Body of pancreas (tissue), 4 donors: ENCODE measurements at regions not wholly inside any gene's neighbourhood (a gene's known extent, or its start where the extent isn't known, plus 50 kb on each side); places are given as distances from the start of the nearest gene placed in this dataset.

Source experiments
- ATAC-seq: fragments of 150-250 bp; one replicate; pipeline ENCODE4 v1.9.1; 2016
- DNase-seq, 4 donors: peaks; one replicate each; pipeline ENCODE4 v3.0.0-alpha.2; 2019
- H3K27ac ChIP-seq, 4 donors: fragments of 200-600 bp; sonication (generic); 1 replicate in 3 of 4; 2 replicates in 1 of 4; pipeline versions ENCODE4 v1.5.1 to v1.6.1; 2016 to 2019; ENCODE audit warnings: mild to moderate bottlenecking in 1 of 4, mixed read lengths in 1 of 4, moderate library complexity in 1 of 4
- H3K27me3 ChIP-seq, 2 donors: fragments of 200-600 bp; sonication (generic); one replicate each; pipeline ENCODE4 v1.6.0; 2016; ENCODE audit warnings: mild to moderate bottlenecking in 1 of 2
- H3K36me3 ChIP-seq, 2 donors: fragments of 200-600 bp; sonication (generic); replicated peaks in 1 of 2; 2 replicates each; pipeline ENCODE4 v1.5.1; 2016; ENCODE audit warnings: low read depth in 2 of 2; ENCODE audit not compliant: insufficient read depth in 1 of 2
- H3K4me1 ChIP-seq: fragments of 200-600 bp; sonication (generic); one replicate; pipeline ENCODE4 v1.6.0; 2016
- H3K4me3 ChIP-seq, 2 donors: fragments of 200-600 bp; sonication (generic); 1 replicate in 1 of 2; 2 replicates in 1 of 2; pipeline ENCODE4 v1.5.1; 2016 to 2019
- H3K9me3 ChIP-seq, 3 donors: fragments of 200-600 bp; sonication (generic); 1 replicate in 2 of 3; 2 replicates in 1 of 3; pipeline ENCODE4 v1.5.1; 2016
- POLR2A ChIP-seq, 3 donors: fragments of 450-650 bp; IDR thresholded peaks; one replicate each; pipeline ENCODE4 v1.6.1; 2016; ENCODE audit warnings: antibody characterized with exemption in 3 of 3, mild to moderate bottlenecking in 2 of 3
- WGBS, 2 donors: methylation state at CpG; one replicate each; pipeline ENCODE4 v1.1.5; 2017; 5-methylcytosine and 5-hydroxymethylcytosine counted together
- intact Hi-C: fragments of 100-400 bp; cut with DNase I; formaldehyde crosslinking; loops from one replicate; pipeline ENCODE4 v1.15.1; 2023
- TF ChIP-seq, protein P1 (sequence below), 7 experiments: fragments of 450-650 bp in 4 of 7; fragments of 200-600 bp in 3 of 7; sonication (generic) in 3 of 7; IDR thresholded peaks; one replicate each; pipeline ENCODE4 v1.5.1; 2016 to 2019; ENCODE audit warnings: antibody characterized with exemption in 7 of 7

DNA sequence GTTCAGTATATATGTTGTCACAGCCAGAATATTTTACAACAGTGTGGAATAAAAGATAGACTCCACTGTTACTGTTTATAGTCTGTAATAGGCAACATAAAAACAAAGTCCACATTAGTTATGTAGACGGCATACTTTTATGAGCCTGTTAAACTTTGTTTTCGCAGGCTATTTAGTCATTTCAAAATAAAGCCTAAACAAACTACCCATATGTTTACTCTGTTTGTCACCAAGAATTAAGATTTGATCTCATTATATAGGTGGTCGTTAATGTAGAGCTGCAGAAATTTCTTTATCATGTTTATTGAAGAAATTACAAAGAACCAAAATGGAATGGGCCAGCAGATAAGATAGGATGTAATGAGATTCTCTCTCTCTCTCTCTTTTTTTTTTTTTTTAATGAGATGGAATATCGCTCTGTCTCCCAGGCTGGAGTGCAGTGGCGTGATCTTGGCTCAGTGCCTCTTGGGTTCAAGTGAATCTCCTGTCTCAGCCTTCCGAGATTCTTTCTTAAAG, 943.8 kb upstream of the SOX9 start:
- intact Hi-C loops: no loop called here
- no peak overlapping the region for H3K27ac ChIP-seq
- no peaks in the 10 kb centered on the region for H3K36me3 ChIP-seq
- no peak overlapping the region for H3K4me3 ChIP-seq
- DNase-seq (no peak), ATAC-seq (no peak)
- H3K27me3 ChIP-seq: no peaks in the 10 kb centered on the region
- WGBS, 2 donors: 87 to 95% methylated on average over 6 of the region's 6 CpGs
- H3K4me1 ChIP-seq: peaks cover 7% of the 10 kb centered on the region
- TF ChIP-seq, protein P1, sequence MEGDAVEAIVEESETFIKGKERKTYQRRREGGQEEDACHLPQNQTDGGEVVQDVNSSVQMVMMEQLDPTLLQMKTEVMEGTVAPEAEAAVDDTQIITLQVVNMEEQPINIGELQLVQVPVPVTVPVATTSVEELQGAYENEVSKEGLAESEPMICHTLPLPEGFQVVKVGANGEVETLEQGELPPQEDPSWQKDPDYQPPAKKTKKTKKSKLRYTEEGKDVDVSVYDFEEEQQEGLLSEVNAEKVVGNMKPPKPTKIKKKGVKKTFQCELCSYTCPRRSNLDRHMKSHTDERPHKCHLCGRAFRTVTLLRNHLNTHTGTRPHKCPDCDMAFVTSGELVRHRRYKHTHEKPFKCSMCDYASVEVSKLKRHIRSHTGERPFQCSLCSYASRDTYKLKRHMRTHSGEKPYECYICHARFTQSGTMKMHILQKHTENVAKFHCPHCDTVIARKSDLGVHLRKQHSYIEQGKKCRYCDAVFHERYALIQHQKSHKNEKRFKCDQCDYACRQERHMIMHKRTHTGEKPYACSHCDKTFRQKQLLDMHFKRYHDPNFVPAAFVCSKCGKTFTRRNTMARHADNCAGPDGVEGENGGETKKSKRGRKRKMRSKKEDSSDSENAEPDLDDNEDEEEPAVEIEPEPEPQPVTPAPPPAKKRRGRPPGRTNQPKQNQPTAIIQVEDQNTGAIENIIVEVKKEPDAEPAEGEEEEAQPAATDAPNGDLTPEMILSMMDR (IDR thresholded peaks at IDR 0.05): no peak
- no peak for TF ChIP-seq POLR2A (IDR thresholded peaks at IDR 0.05)
- H3K9me3 ChIP-seq: no peaks in the 10 kb centered on the region

DNA sequence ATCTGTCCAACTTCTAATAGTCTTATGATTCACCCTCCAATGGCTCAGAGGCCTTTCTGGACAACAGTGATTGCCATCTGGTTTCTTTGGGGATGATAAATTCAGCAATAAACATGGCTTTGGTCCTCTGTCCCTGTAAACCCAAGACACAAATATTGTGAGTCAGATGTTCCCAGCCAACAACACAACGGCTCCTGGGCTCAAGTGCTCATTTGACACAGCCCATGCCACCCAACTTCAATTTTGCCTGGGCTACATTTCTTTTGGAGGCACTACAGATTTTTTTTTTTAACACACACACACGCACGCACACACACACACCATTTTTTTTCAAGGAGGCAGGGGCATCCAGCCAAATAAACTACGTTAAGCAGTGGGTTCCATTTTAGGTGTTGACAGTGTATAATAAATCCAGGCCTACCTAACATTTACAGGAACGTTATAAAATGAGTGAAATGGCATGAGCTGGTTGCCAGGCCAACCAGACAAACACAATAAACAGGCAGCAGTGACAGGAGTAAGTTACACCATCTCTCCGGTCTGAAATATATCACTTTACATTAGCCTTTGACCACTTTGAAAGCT, 939.9 kb upstream of the SOX9 start:
- Histone ChIP-seq H3K27ac (no peak overlapping the region), H3K4me3 (no peak overlapping the region), H3K36me3 (no peaks in the 10 kb centered on the region), H3K4me1 (peaks cover 7% of the 10 kb centered on the region), H3K9me3 (no peaks in the 10 kb centered on the region), H3K27me3 (no peaks in the 10 kb centered on the region)
- TF ChIP-seq, protein P1 (IDR thresholded peaks at IDR 0.05): no peak
- no peak for TF ChIP-seq POLR2A (IDR thresholded peaks at IDR 0.05)
- peak; percentile 16 to 72 (median 55) for DNase-seq
- intact Hi-C loops: no loop called here
- ATAC-seq: peak; percentile 87
- 45 to 47% methylated on average over 6 of the region's 6 CpGs for WGBS, 2 donors

DNA sequence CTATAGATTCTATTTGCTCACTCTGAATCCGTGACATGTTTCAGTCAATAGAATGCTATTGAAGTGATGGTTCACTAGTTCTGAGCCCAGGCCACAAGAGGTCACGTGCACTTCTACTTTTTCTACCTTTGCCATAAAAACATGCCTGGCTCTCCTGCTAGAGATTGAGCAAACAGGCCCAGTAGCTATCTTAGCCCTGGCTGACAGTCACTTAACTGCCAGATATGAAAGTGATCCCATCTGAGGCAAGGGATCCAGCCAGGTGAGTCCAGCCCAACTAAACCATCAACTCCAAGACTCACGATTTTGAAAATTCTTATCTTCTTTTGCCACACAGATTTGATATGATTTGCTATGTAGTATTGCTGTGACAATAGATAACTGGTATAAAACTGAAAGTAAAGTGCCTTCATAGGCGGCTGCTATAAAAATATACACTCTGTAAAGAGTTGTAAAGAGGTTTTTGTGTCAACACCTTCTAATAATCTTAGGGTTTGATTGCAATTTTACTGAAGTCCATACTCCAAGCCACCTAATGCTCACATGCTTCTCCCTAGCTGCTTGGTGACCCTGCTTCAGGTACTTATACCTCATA, 937.7 kb upstream of the SOX9 start:
- ATAC-seq: no peak
- TF ChIP-seq POLR2A (IDR thresholded peaks at IDR 0.05): no peak
- TF ChIP-seq, protein P1 (IDR thresholded peaks at IDR 0.05): no peak
- no peak overlapping the region for H3K4me3 ChIP-seq
- no peak overlapping the region for H3K27ac ChIP-seq
- H3K9me3 ChIP-seq: no peaks in the 10 kb centered on the region
- no peak for DNase-seq
- H3K36me3 ChIP-seq: no peaks in the 10 kb centered on the region
- no peaks in the 10 kb centered on the region for H3K27me3 ChIP-seq
- intact Hi-C loops: no loop called here
- peaks cover 7% of the 10 kb centered on the region for H3K4me1 ChIP-seq
- 61 to 72% methylated on average over 4 of the region's 4 CpGs for WGBS, 2 donors

DNA sequence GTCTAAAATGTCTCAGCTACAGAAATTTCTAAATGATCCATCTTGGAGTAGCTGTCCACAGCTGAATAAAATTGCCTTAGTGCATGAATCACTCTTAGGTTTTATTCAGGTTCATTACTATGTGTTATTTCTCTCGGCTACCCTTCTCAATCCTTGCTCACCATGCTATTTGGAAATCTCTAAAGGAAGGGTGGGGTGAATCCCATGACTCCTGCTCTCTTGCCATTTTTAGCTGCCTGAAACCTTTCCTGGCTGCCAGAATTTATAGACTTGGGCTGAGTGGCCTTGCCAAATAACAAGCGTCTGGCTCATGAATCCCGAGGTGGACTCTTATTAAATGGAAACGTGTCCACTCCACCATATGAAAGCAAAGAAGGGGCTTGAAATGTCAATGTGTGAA, 936.1 kb upstream of the SOX9 start:
- 89 to 92% methylated on average over 4 of the region's 4 CpGs for WGBS, 2 donors
- TF ChIP-seq, protein P1 (IDR thresholded peaks at IDR 0.05): no peak
- Histone ChIP-seq H3K4me1 (peaks cover 7% of the 10 kb centered on the region), H3K27ac (no peak overlapping the region), H3K36me3 (no peaks in the 10 kb centered on the region), H3K4me3 (no peak overlapping the region), H3K27me3 (no peaks in the 10 kb centered on the region), H3K9me3 (no peaks in the 10 kb centered on the region)
- DNase-seq (no peak), ATAC-seq (no peak)
- intact Hi-C loops: no loop called here
